ENCODE measurements at regions not wholly inside any gene's neighbourhood (a gene's known extent, or its start where the extent isn't known, plus 50 kb on each side); places are given as distances from the start of the nearest gene placed in this dataset.
"Not testable (repeated sequence)": the region's sequence is repeated elsewhere in the genome, so short reads cannot be mapped to it uniquely, and the experiment has no call there.

- no peak for TF ChIP-seq CTCF (conservative IDR thresholded peaks at IDR 0.05; ENCODE audit: low read depth)
- ChIA-PET CTCF (no interaction called here), POLR2A (ENCODE audit: low non-redundant PET) (no interaction called here)
- no peak overlapping the region for H3K27ac ChIP-seq
- DNase-seq (ENCODE audit: low spot score), result no peak
These were observed 183.6 kb downstream of the GJA1 start for GRCh38 chr6:121619013-121619412.

GRCh38 chr6:121619987-121620740 lies 184.7 kb downstream of the GJA1 start:
- no peak for TF ChIP-seq CTCF (conservative IDR thresholded peaks at IDR 0.05; ENCODE audit: low read depth)
- H3K27ac ChIP-seq, result no peak overlapping the region
- no peak for DNase-seq (ENCODE audit: low spot score)
- ChIA-PET POLR2A (ENCODE audit: low non-redundant PET) (no interaction called here), CTCF (interaction anchor here (0.7 kb wide), 1 partner anchor 143 kb away, joined by 4 read pairs; no protein-coding TSS in a partner anchor)

- ChIA-PET CTCF (no interaction called here), POLR2A (ENCODE audit: low non-redundant PET) (no interaction called here)
- peak; percentile 20 for DNase-seq (ENCODE audit: low spot score)
- no peak for TF ChIP-seq CTCF (conservative IDR thresholded peaks at IDR 0.05; ENCODE audit: low read depth)
- no peak overlapping the region for H3K27ac ChIP-seq
These were observed 192.3 kb downstream of the GJA1 start for GRCh38 chr6:121627761-121628160.

GRCh38 chr6:121630716-121631115 lies 195.3 kb downstream of the GJA1 start:
- POLR2A ChIA-PET (ENCODE audit: low non-redundant PET), result no interaction called here
- peak; percentile 37 for DNase-seq (ENCODE audit: low spot score)
- no peak overlapping the region for H3K27ac ChIP-seq
- CTCF ChIA-PET, result no interaction called here
- TF ChIP-seq CTCF (conservative IDR thresholded peaks at IDR 0.05; ENCODE audit: low read depth), result no peak

GRCh38 chr6:121631752-121632151 lies 196.3 kb downstream of the GJA1 start:
- DNase-seq (ENCODE audit: low spot score); H3K27ac ChIP-seq; POLR2A ChIA-PET (ENCODE audit: low non-redundant PET): not testable (repeated sequence)
- CTCF ChIA-PET, result interaction anchor here (0.6 kb wide), 2 partner anchors 133 to 1168 kb away, joined by 3 read pairs; no protein-coding TSS in a partner anchor

- DNase-seq (ENCODE audit: low spot score), result no peak
- CTCF ChIA-PET, result no interaction called here
- no peak for TF ChIP-seq CTCF (conservative IDR thresholded peaks at IDR 0.05; ENCODE audit: low read depth)
- POLR2A ChIA-PET (ENCODE audit: low non-redundant PET), result no interaction called here
- no peak overlapping the region for H3K27ac ChIP-seq
These were observed 197.9 kb downstream of the GJA1 start for GRCh38 chr6:121633309-121633708.

GRCh38 chr6:121634586-121634985 lies 199.1 kb downstream of the GJA1 start:
- CTCF ChIA-PET; H3K27ac ChIP-seq; POLR2A ChIA-PET (ENCODE audit: low non-redundant PET): not testable (repeated sequence)

More at GRCh38 chr6:121634586-121634985, 199.1 kb downstream of the GJA1 start:
- DNase-seq (ENCODE audit: low spot score), result not testable (repeated sequence)

Measured in RWPE1 (cell line).